Prostate gland (tissue), 2 donors: ENCODE measurements at regions not wholly inside any gene's neighbourhood (a gene's known extent, or its start where the extent isn't known, plus 50 kb on each side); places are given as distances from the start of the nearest gene placed in this dataset.

Source experiments
- DNase-seq: peaks from one replicate; pipeline ENCODE4 v3.0.0-alpha.2; 2019; ENCODE audit warnings: low spot score
- H3K27ac ChIP-seq, 2 donors: fragments of 200-600 bp; sonication (generic); 2 replicates each; pipeline ENCODE4 v1.5.1; 2017 to 2019
- H3K27me3 ChIP-seq: fragments of 200-600 bp; sonication (generic); replicated peaks from 2 replicates; pipeline ENCODE4 v1.5.1; 2019; ENCODE audit not compliant: insufficient read depth
- H3K36me3 ChIP-seq, 2 donors: fragments of 200-600 bp; sonication (generic); 1 replicate in 1 of 2; 2 replicates in 1 of 2; pipeline versions ENCODE4 v1.5.1 to v1.8.1; 2017 to 2019
- H3K4me1 ChIP-seq: fragments of 200-600 bp; sonication (generic); replicated peaks from 2 replicates; pipeline ENCODE4 v1.5.1; 2019
- H3K4me3 ChIP-seq, 2 donors: fragments of 200-600 bp; sonication (generic); 2 replicates each; pipeline ENCODE4 v1.5.1; 2017 to 2019
- H3K9me3 ChIP-seq: fragments of 200-600 bp; sonication (generic); 2 replicates; pipeline ENCODE4 v1.5.1; 2017
- POLR2A ChIP-seq: fragments of 450-650 bp; IDR thresholded peaks from one replicate; pipeline ENCODE4 v1.6.1; 2016; ENCODE audit warnings: antibody characterized with exemption, mild to moderate bottlenecking
- POLR2AphosphoS5 ChIP-seq: sonication (generic); formaldehyde crosslinking; IDR thresholded peaks from one replicate; pipeline ENCODE4 v1.6.1; 2017; ENCODE audit warnings: antibody characterized with exemption
- WGBS: methylation state at CpG from one replicate; pipeline ENCODE4 v1.1.5; 2018; 5-methylcytosine and 5-hydroxymethylcytosine counted together
- intact Hi-C: fragments of 100-400 bp; cut with DNase I; formaldehyde crosslinking; loops from one replicate; pipeline ENCODE4 v1.14.2; 2022
- TF ChIP-seq, protein P1 (sequence below), 4 experiments: fragments of 200-600 bp in 2 of 4; fragments of 450-650 bp in 2 of 4; sonication (generic) in 2 of 4; IDR thresholded peaks; 1 replicate in 3 of 4; 2 replicates in 1 of 4; pipeline ENCODE4 v1.5.1; 2016 to 2019; ENCODE audit warnings: antibody characterized with exemption in 4 of 4, mild to moderate bottlenecking in 2 of 4, moderate library complexity in 2 of 4

DNA sequence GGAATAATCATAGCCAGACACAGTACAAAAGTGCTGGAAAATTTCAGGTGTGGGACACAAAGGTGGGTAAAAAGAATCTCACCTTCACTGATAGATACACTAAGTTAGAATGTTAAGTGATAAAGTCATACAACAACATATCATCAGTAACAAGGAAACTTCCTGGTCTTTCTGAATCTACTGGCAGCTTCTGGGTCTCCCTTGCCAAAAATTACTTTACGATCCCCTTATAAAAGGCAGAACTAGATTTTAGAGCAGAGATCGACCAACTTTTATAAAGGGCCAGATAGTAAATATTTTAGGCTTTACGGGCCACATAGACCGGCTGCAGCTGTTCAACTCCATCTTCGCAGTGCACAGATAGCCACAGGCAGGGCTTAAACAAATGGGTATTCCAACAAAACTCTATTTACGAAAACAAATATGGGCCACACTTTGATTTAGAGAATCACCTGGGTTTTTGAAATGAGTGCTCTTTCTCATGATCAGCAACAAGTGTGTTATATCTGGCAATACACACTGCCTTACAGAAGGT lies 159.9 kb downstream of the AASDH start:
- H3K4me3 ChIP-seq = no peak overlapping the region
- intact Hi-C loops = no loop called here
- no peaks in the 10 kb centered on the region for H3K36me3 ChIP-seq
- no peaks in the 10 kb centered on the region for H3K27me3 ChIP-seq
- no peaks in the 10 kb centered on the region for H3K9me3 ChIP-seq
- TF ChIP-seq POLR2AphosphoS5 = peak; percentile 58
- TF ChIP-seq POLR2A = no peak
- TF ChIP-seq, protein P1, sequence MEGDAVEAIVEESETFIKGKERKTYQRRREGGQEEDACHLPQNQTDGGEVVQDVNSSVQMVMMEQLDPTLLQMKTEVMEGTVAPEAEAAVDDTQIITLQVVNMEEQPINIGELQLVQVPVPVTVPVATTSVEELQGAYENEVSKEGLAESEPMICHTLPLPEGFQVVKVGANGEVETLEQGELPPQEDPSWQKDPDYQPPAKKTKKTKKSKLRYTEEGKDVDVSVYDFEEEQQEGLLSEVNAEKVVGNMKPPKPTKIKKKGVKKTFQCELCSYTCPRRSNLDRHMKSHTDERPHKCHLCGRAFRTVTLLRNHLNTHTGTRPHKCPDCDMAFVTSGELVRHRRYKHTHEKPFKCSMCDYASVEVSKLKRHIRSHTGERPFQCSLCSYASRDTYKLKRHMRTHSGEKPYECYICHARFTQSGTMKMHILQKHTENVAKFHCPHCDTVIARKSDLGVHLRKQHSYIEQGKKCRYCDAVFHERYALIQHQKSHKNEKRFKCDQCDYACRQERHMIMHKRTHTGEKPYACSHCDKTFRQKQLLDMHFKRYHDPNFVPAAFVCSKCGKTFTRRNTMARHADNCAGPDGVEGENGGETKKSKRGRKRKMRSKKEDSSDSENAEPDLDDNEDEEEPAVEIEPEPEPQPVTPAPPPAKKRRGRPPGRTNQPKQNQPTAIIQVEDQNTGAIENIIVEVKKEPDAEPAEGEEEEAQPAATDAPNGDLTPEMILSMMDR (IDR thresholded peaks at IDR 0.05) = no peak
- DNase-seq = peak; percentile 16
- H3K27ac ChIP-seq = no peak overlapping the region
- no peaks in the 10 kb centered on the region for H3K4me1 ChIP-seq
- 18% methylated on average over 6 of the region's 6 CpGs for WGBS

- Histone ChIP-seq H3K27ac (no peak overlapping the region), H3K4me1 (no peaks in the 10 kb centered on the region), H3K36me3 (no peaks in the 10 kb centered on the region), H3K4me3 (no peak overlapping the region), H3K27me3 (no peaks in the 10 kb centered on the region), H3K9me3 (no peaks in the 10 kb centered on the region)
- DNase-seq = no peak
- intact Hi-C loops = no loop called here
- WGBS = 62% methylated on average over 2 of the region's 2 CpGs
- TF ChIP-seq POLR2AphosphoS5 (no peak), POLR2A (no peak)
- TF ChIP-seq, protein P1 (IDR thresholded peaks at IDR 0.05) = no peak
Measured at GRCh38 chr4:56226579-56226978, 160.7 kb downstream of the AASDH start.

DNA sequence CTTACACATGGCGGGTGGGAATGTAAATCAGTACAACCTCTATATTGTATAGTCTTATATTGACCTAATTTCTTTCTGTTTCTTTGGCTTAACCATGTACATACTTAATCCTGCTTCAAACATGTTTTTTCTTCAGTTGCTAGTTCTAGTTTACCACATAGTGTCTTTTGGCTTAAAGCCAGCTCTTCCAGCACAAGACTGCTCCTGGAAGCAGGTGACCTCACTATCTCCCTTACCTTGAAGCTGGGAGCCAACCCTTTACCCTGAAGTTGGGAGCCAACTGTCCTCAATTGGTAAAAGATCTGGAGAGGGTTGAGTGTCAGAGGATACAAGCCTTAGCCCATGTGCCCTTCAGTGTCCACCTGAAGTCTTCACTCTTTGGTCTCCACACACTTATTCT lies 162.7 kb downstream of the AASDH start:
- no peaks in the 10 kb centered on the region for H3K9me3 ChIP-seq
- H3K4me1 ChIP-seq = no peaks in the 10 kb centered on the region
- TF ChIP-seq POLR2AphosphoS5 = no peak
- TF ChIP-seq POLR2A = no peak
- TF ChIP-seq, protein P1 (IDR thresholded peaks at IDR 0.05) = no peak
- H3K27me3 ChIP-seq = no peaks in the 10 kb centered on the region
- no peaks in the 10 kb centered on the region for H3K36me3 ChIP-seq
- H3K4me3 ChIP-seq = no peak overlapping the region
- DNase-seq = no peak
- intact Hi-C loops = no loop called here
- WGBS = 93% methylated on average over 1 of the region's 1 CpG
- no peak overlapping the region for H3K27ac ChIP-seq

GRCh38 chr4:56222514-56222913 lies 164.8 kb downstream of the AASDH start:
- intact Hi-C loops = no loop called here
- H3K27ac ChIP-seq = no peak overlapping the region
- TF ChIP-seq POLR2AphosphoS5 (no peak), POLR2A (no peak)
- TF ChIP-seq, protein P1 (IDR thresholded peaks at IDR 0.05) = no peak
- no peaks in the 10 kb centered on the region for H3K27me3 ChIP-seq
- H3K9me3 ChIP-seq = no peaks in the 10 kb centered on the region
- H3K4me3 ChIP-seq = no peak overlapping the region
- H3K4me1 ChIP-seq = no peaks in the 10 kb centered on the region
- WGBS = 97% methylated on average over 6 of the region's 6 CpGs
- H3K36me3 ChIP-seq = no peaks in the 10 kb centered on the region
- DNase-seq = no peak

- DNase-seq = no peak
- intact Hi-C loops = no loop called here
- Histone ChIP-seq H3K27ac (no peak overlapping the region), H3K9me3 (no peaks in the 10 kb centered on the region), H3K4me3 (no peak overlapping the region), H3K27me3 (no peaks in the 10 kb centered on the region), H3K4me1 (no peaks in the 10 kb centered on the region), H3K36me3 (no peaks in the 10 kb centered on the region)
- WGBS = 78% methylated on average over 3 of the region's 3 CpGs
- TF ChIP-seq POLR2A (no peak), POLR2AphosphoS5 (no peak)
- TF ChIP-seq, protein P1 (IDR thresholded peaks at IDR 0.05) = no peak
Measured at GRCh38 chr4:56220261-56220660, 167.0 kb downstream of the AASDH start.
